HG03095 (cell line): ENCODE measurements at regions not wholly inside any gene's neighbourhood (a gene's known extent, or its start where the extent isn't known, plus 50 kb on each side); places are given as distances from the start of the nearest gene placed in this dataset.

Source experiments
- ATAC-seq: cut with Tn5 transposase; IDR thresholded peaks from one replicate; pipeline ENCODE4 v1.9.1; 2021; ENCODE audit warnings: moderate library complexity; ENCODE audit not compliant: unreplicated experiment

GRCh38 chr16:76222853-76223252, 54.3 kb upstream of the CNTNAP4 start:
- ATAC-seq, result no peak

- no peak for ATAC-seq
These were observed 51.2 kb upstream of the CNTNAP4 start for GRCh38 chr16:76226011-76226410.

GRCh38 chr16:76226481-76226880, 50.7 kb upstream of the CNTNAP4 start:
- ATAC-seq, result no peak
